SK-N-MC (cell line): ENCODE measurements at regions not wholly inside any gene's neighbourhood (a gene's known extent, or its start where the extent isn't known, plus 50 kb on each side); places are given as distances from the start of the nearest gene placed in this dataset.

Source experiments
- FOXP2 ChIP-seq: optimal IDR thresholded peaks from 2 replicates; pipeline ENCODE3; 2011; ENCODE audit warnings: mild to moderate bottlenecking, moderate library complexity; ENCODE audit not compliant: insufficient read depth; ENCODE audit errors: extremely low read length, control extremely low read depth
- POLR2AphosphoS5 ChIP-seq: IDR thresholded peaks from 2 replicates; pipeline ENCODE4 v1.6.1; 2012; ENCODE audit warnings: mild to moderate bottlenecking, low read depth, low read length, borderline replicate concordance

DNA sequence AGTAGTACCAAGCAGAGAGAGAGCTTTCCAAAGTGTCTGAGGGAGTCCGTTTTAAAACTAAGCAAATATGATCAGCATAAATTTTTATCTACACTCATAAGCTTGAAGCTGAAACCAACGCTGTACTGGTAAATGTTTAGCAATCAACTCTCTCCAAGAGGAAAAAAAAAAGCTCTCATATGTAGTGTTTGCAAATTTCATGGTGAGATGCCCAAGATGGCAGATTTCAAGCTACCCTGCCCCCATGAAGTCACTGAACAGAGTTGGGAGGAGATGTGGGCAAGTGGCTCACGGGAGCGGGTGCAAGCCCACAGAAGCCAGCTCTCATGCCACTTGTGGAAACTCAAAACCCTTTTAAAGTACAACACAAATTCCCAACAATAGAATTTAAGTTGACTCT is 475.8 kb downstream of the BCAT1 start:
- TF ChIP-seq POLR2AphosphoS5 = no peak
- no peak for TF ChIP-seq FOXP2
